ENCODE measurements at regions not wholly inside any gene's neighbourhood (a gene's known extent, or its start where the extent isn't known, plus 50 kb on each side); places are given as distances from the start of the nearest gene placed in this dataset.
A peak's percentile ranks its signal among the peaks of the same experiment; 100 is the strongest.

- no peak for DNase-seq
- H3K9ac ChIP-seq (ENCODE audit: insufficient read depth in 1 of 2, low read length in 2 of 2) = no peak overlapping the region
- TF ChIP-seq CTCF (IDR thresholded peaks at IDR 0.05; ENCODE audit: control extremely low read depth, extremely low read depth) = no peak
- peaks cover 0 to 2% (median 0%) of the 10 kb centered on the region in 5 donors for H3K4me1 ChIP-seq (ENCODE audit: control insufficient read depth in 5 of 5, insufficient read depth in 5 of 5, low read length in 5 of 5)
- H3K9me3 ChIP-seq (ENCODE audit: control insufficient read depth in 4 of 4, insufficient read depth in 3 of 4, low read length in 3 of 4) = no peaks in the 10 kb centered on the region
- H3K4me3 ChIP-seq = no peak overlapping the region
- no peaks in the 10 kb centered on the region for H3K36me3 ChIP-seq (ENCODE audit: control insufficient read depth in 4 of 4, insufficient read depth in 4 of 4, low read length in 4 of 4)
- no peak overlapping the region for H3K27ac ChIP-seq (ENCODE audit: low read depth in 1 of 2, low read length in 1 of 2)
- H3K27me3 ChIP-seq (ENCODE audit: control insufficient read depth in 3 of 3, insufficient read depth in 3 of 3, low read length in 2 of 3) = no peaks in the 10 kb centered on the region
- WGBS, 2 donors = 91 to 92% methylated on average over 6 of the region's 6 CpGs
- no peak for ATAC-seq (ENCODE audit: insufficient read depth, low FRiP score)
Observed at GRCh38 chr3:70806021-70806420, 493.6 kb upstream of the MDFIC2 start.

DNA sequence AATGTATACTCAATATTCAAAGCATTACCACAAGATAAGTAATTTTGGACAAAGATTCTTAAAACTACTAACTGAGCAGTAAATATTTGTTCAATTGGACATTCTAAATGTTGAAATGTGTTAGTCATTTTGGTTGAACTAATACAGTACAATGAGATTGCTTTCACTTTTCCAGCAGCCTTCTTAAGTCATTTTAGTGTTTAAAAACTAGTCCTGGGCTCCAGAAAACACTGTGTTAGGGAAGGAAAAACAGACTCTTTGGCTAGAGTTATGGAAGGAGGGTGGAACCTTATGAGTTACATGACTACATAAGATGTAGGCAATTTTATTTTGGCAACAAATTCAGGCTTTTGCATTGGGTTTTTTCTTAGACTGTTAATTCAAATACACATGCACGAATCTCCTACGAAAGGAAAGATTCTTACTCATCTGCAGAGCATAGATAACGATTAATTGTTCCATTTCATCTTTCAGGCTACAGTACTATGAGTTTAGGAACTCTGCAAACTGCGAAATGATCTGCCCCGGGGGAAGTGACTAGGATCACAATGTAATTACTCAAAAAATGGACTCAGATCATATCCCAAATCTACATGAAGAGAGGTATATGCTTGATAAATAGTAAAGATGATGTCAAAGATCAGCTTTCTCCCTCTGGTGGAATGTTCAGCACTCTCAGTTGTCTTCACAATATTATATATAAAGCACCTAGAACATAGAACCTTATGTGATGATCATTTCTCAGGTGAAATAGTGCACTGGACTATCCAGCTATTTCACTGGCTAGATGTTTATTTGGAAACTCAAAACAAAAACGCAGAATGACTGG lies 492.8 kb upstream of the MDFIC2 start:
- H3K27ac ChIP-seq (ENCODE audit: low read depth in 1 of 2, low read length in 1 of 2) = no peak overlapping the region
- TF ChIP-seq CTCF (IDR thresholded peaks at IDR 0.05; ENCODE audit: control extremely low read depth, extremely low read depth) = no peak
- WGBS, 2 donors = 84 to 92% methylated on average over 6 of the region's 6 CpGs
- ATAC-seq (ENCODE audit: insufficient read depth, low FRiP score) = no peak
- no peak overlapping the region for H3K9ac ChIP-seq (ENCODE audit: insufficient read depth in 1 of 2, low read length in 2 of 2)
- H3K36me3 ChIP-seq (ENCODE audit: control insufficient read depth in 4 of 4, insufficient read depth in 4 of 4, low read length in 4 of 4) = no peaks in the 10 kb centered on the region
- no peaks in the 10 kb centered on the region for H3K9me3 ChIP-seq (ENCODE audit: control insufficient read depth in 4 of 4, insufficient read depth in 3 of 4, low read length in 3 of 4)
- H3K4me3 ChIP-seq = no peak overlapping the region
- peak in 1 of 3 donors; percentile 30 for DNase-seq
- H3K4me1 ChIP-seq (ENCODE audit: control insufficient read depth in 5 of 5, insufficient read depth in 5 of 5, low read length in 5 of 5) = peaks cover 0 to 2% (median 0%) of the 10 kb centered on the region in 5 donors
- no peaks in the 10 kb centered on the region for H3K27me3 ChIP-seq (ENCODE audit: control insufficient read depth in 3 of 3, insufficient read depth in 3 of 3, low read length in 2 of 3)

- DNase-seq (no peak), ATAC-seq (ENCODE audit: insufficient read depth, low FRiP score) (no peak)
- no peaks in the 10 kb centered on the region for H3K27me3 ChIP-seq (ENCODE audit: control insufficient read depth in 3 of 3, insufficient read depth in 3 of 3, low read length in 2 of 3)
- TF ChIP-seq CTCF (IDR thresholded peaks at IDR 0.05; ENCODE audit: control extremely low read depth, extremely low read depth) = no peak
- H3K4me1 ChIP-seq (ENCODE audit: control insufficient read depth in 5 of 5, insufficient read depth in 5 of 5, low read length in 5 of 5) = peaks cover 0 to 2% (median 0%) of the 10 kb centered on the region in 5 donors
- 94 to 97% methylated on average over 2 of the region's 2 CpGs for WGBS, 2 donors
- H3K36me3 ChIP-seq (ENCODE audit: control insufficient read depth in 4 of 4, insufficient read depth in 4 of 4, low read length in 4 of 4) = no peaks in the 10 kb centered on the region
- no peak overlapping the region for H3K27ac ChIP-seq (ENCODE audit: low read depth in 1 of 2, low read length in 1 of 2)
- H3K9ac ChIP-seq (ENCODE audit: insufficient read depth in 1 of 2, low read length in 2 of 2) = no peak overlapping the region
- H3K4me3 ChIP-seq = no peak overlapping the region
- peaks cover 0 to 2% (median 0%) of the 10 kb centered on the region in 4 donors for H3K9me3 ChIP-seq (ENCODE audit: control insufficient read depth in 4 of 4, insufficient read depth in 3 of 4, low read length in 3 of 4)
Observed at GRCh38 chr3:70803891-70804290, 491.5 kb upstream of the MDFIC2 start.

Measured in lung (tissue), 11 donors.